ENCODE measurements at regions not wholly inside any gene's neighbourhood (a gene's known extent, or its start where the extent isn't known, plus 50 kb on each side); places are given as distances from the start of the nearest gene placed in this dataset.

DNA sequence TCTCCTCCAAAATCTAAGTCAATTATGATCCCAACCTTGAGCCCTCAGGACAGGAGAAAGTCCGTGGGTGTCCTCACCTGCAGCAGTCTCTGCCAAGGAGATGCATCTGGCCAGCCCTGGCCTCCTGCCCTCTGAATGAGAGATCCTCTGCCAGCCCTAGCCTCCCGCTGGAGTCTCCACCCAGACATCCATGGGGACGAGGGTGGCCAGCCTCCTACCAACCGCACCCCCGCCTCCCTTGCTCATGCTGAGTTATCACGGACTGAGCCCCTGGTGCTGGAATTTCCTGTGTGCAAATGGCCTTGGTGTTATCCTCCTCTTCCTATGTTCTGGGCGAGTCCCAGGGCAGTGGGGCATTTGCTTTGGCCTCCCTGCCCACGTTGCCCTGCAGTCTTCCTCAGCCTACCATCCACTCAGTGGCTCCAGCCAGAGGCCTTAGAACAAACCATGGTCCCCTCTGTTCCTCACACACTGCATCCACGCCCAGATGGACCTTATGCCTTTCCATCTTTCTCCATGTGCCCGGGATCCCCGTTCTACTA, 116.4 kb downstream of the ACKR3 start:
- Histone ChIP-seq H3K4me3 (replicated peaks in 1 of 3; ENCODE audit: insufficient read depth in 1 of 3, low read depth in 2 of 3, low read length in 3 of 3) (no peak overlapping the region), H3K9me3 (ENCODE audit: low read length) (no peaks in the 10 kb centered on the region), H2AFZ (ENCODE audit: low read length) (no peak overlapping the region), H3K9ac (ENCODE audit: insufficient read depth, low read depth, low read length) (no peak overlapping the region), H3K27ac (ENCODE audit: extremely low read length, insufficient read depth, low read length) (no peak overlapping the region), H3K36me3 (replicated peaks in 1 of 2; ENCODE audit: control insufficient read depth in 1 of 2, insufficient read depth in 2 of 2, low read length in 2 of 2) (no peaks in the 10 kb centered on the region), H3K27me3 (ENCODE audit: control insufficient read depth in 1 of 2, insufficient read depth in 2 of 2, low read length in 2 of 2) (peaks cover 0 to 10% of the 10 kb centered on the region in 2 experiments; a peak in 2 of 5 replicates), H3K4me2 (ENCODE audit: low read depth, low read length) (no peak overlapping the region), H3K79me2 (ENCODE audit: insufficient read depth, low read length) (no peaks in the 10 kb centered on the region), H3K4me1 (ENCODE audit: insufficient read depth, low read length) (no peaks in the 10 kb centered on the region), H4K20me1 (ENCODE audit: insufficient read depth, low read length) (no peaks in the 10 kb centered on the region)
- FAIRE-seq (no peak), DNase-seq (ENCODE audit: low spot score) (no peak), ATAC-seq (no peak)
- WGBS (ENCODE audit: low lambda C conversion rate): 20% methylated on average over 11 of the region's 11 CpGs
- TF ChIP-seq BHLHE40 (IDR thresholded peaks at IDR 0.05; ENCODE audit: low read length): no peak
- TF ChIP-seq ASH2L (IDR thresholded peaks at IDR 0.05; ENCODE audit: insufficient read length, low read depth, low read length): no peak
- no peak for TF ChIP-seq PTBP1 (IDR thresholded peaks at IDR 0.05; ENCODE audit: low read depth, low read length, poor library complexity, severe bottlenecking)
- TF ChIP-seq ZSCAN20 (CRISPR knock-in tag; IDR thresholded peaks at IDR 0.05; ENCODE audit: borderline replicate concordance): no peak
- TF ChIP-seq LCORL (IDR thresholded peaks at IDR 0.05): no peak
- TF ChIP-seq LCORL (CRISPR knock-in tag; IDR thresholded peaks at IDR 0.05): no peak
- no peak for TF ChIP-seq ZSCAN30 (CRISPR knock-in tag; IDR thresholded peaks at IDR 0.05)
- TF ChIP-seq CBX2 (IDR thresholded peaks at IDR 0.05; ENCODE audit: low read depth, low read length): no peak
- no peak for TF ChIP-seq CBX2 (CRISPR knock-in tag; IDR thresholded peaks at IDR 0.05; ENCODE audit: low read depth)
- no peak for TF ChIP-seq MIER2 (CRISPR knock-in tag; IDR thresholded peaks at IDR 0.05)
- no peak for TF ChIP-seq ZNF619 (CRISPR knock-in tag; IDR thresholded peaks at IDR 0.05)
- TF ChIP-seq ZFP36L2 (CRISPR knock-in tag; IDR thresholded peaks at IDR 0.05): no peak
- no peak for TF ChIP-seq ZNF383 (CRISPR knock-in tag; IDR thresholded peaks at IDR 0.05; ENCODE audit: borderline replicate concordance)
- no peak for TF ChIP-seq BRD4 (CRISPR knock-in tag; IDR thresholded peaks at IDR 0.05)
- TF ChIP-seq, protein P1, sequence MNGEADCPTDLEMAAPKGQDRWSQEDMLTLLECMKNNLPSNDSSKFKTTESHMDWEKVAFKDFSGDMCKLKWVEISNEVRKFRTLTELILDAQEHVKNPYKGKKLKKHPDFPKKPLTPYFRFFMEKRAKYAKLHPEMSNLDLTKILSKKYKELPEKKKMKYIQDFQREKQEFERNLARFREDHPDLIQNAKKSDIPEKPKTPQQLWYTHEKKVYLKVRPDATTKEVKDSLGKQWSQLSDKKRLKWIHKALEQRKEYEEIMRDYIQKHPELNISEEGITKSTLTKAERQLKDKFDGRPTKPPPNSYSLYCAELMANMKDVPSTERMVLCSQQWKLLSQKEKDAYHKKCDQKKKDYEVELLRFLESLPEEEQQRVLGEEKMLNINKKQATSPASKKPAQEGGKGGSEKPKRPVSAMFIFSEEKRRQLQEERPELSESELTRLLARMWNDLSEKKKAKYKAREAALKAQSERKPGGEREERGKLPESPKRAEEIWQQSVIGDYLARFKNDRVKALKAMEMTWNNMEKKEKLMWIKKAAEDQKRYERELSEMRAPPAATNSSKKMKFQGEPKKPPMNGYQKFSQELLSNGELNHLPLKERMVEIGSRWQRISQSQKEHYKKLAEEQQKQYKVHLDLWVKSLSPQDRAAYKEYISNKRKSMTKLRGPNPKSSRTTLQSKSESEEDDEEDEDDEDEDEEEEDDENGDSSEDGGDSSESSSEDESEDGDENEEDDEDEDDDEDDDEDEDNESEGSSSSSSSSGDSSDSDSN (CRISPR knock-in tag; IDR thresholded peaks at IDR 0.05): no peak
- no peak for TF ChIP-seq SMAD3 (CRISPR knock-in tag; IDR thresholded peaks at IDR 0.05)
- TF ChIP-seq GATAD1 (CRISPR knock-in tag; IDR thresholded peaks at IDR 0.05): no peak
- no TSS peak for BruUV-seq (replicated peaks)
- ChIA-PET CTCF (ENCODE audit: low intra/inter-chr PET ratio, low total read pairs) (no interaction called here), POLR2A (no interaction called here)
- in situ Hi-C loops (cut with HindIII; ENCODE audit: extremely low pct_ligation_motif_present, low pct_unique_long_range_greater_than_20kb) (no loop called here), intact Hi-C loops (cut with micrococcal nuclease; ENCODE audit: unreplicated experiment) (no loop called here)

Measured in HepG2 (cell line).